ENCODE measurements at regions not wholly inside any gene's neighbourhood (a gene's known extent, or its start where the extent isn't known, plus 50 kb on each side); places are given as distances from the start of the nearest gene placed in this dataset.
"Not testable (repeated sequence)": the region's sequence is repeated elsewhere in the genome, so short reads cannot be mapped to it uniquely, and the experiment has no call there.

DNA sequence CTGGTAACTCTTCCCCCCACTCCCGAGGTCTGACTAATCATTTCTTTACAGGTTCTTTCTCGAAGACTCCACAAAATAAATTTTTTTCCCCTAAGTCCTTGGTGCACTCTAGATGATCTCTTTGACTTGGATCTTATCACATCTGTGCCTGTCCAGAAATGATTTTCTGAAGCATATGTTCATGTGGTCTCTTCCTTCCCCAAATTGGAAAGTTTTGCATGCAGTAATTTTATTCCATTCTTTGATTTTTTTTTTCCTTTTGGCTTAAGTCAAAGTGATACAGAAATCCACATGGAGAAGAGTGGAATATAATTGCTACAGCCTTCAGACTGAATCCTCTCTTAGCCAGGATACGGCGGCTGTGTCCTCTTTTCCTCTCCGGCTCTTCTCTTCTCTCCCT, 213.3 kb downstream of the BMP4 start:
- DNase-seq (ENCODE audit: low read depth in 2 of 2), result no peak

DNA sequence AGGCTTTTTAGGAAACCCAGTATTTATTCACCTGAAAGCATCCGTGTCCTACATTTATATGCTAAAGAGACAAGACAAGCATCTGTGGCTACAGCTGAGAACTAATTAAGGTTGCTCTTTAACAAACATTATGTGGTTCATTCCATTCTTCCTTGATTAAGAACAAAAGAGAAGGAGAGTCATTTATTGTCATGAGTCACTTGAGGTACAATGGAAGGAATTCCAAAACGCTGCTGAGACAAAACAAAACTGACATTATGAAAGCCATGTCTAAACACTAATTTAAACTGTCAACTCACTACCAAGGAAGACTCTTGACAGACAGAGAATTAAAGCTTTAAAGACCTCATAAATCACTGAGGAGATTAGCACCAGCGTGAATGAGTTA, 214.4 kb downstream of the BMP4 start:
- DNase-seq (ENCODE audit: low read depth in 2 of 2), result no peak

DNA sequence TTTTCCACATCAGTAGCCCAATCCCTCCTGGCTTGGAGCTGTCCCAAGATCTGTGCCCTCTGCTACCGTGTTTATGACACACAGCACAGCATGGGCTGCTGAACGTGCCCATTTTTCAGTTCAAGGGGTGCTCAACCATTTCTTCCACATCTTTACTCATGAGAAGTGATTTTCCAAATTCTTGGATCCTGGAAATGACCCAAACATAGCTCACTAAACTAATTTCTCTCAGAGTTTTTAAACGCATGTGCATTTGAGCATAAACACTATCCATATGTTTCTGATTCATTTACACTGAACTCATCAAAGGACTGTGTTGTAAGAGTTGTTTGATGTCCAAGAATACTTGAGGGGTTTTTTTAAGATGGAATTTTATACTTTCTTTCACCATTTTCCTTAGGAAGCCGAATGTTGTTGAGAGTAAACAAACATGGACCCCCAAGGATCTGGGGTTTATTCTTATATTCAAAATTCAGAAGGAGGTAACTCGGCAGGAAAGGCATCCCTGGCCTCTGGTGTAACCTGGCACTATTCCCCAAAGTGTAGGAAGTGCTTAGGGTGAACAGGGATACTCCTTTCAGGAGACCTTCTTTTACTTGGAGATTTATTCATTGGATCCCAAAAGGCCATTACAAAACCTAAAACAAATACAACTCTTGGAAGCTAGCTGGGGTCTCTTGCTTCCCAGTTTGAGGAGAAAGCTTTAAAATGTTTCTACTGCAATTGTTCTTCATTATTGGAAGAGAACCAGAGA, 215.0 kb downstream of the BMP4 start:
- no peak for DNase-seq (ENCODE audit: low read depth in 2 of 2)

DNA sequence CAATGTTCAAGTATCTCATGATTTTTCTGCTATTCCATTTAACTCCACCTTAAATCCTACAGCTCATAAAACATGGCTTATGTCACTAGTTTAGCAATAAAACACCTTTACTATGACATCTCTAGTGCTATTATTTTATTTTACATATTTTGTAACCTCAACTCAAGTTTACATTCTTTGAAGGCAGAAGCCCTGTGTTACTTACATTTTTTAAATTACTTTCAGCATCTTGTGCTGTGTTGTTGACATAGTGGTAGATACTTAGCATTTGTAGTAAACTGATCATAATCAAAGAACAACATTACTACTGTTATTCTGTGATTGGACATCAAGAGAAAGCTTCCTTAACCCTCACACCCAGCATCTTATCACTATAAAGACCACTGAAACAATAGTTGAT, 216.1 kb downstream of the BMP4 start:
- DNase-seq (ENCODE audit: low read depth in 2 of 2), result no peak

DNA sequence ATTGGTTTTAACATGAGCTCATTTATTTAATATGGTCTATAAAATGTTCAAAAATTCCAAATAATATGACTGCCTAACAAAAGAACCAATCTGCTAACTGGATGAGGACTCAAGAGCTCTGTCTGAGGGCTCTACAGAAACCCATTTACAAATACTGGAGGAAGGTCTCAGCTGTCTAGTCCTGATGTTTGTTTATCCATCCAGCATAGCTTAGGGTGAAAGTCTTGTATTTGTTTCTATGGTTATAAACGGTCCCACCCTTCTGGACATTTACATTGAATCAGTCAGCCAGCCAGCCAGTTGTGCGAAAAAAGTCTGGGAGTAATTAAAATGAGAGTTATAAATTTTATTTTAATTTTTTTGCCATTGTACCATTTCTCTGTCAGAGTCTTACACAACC, 220.7 kb downstream of the BMP4 start:
- DNase-seq (ENCODE audit: low read depth in 2 of 2), result no peak

DNA sequence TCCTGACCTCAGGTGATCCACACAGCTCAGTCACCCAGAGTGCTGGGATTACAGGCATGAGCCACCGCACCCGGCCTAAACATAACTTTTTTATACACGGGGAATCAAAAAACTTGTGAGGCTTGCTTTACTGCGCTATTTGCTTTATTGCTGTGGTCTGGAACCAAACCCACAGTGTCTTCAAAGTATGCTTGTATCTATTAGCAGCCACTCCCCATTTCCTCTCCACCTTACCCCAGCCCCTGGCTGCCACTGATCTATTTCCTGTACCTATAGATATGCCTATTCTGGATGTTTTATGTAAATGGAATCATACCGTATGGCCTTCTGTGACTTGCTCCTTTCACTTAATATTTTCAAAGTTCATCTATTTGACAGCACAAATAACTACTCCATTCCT, 233.4 kb downstream of the BMP4 start:
- no peak for DNase-seq (ENCODE audit: low read depth in 2 of 2)

DNA sequence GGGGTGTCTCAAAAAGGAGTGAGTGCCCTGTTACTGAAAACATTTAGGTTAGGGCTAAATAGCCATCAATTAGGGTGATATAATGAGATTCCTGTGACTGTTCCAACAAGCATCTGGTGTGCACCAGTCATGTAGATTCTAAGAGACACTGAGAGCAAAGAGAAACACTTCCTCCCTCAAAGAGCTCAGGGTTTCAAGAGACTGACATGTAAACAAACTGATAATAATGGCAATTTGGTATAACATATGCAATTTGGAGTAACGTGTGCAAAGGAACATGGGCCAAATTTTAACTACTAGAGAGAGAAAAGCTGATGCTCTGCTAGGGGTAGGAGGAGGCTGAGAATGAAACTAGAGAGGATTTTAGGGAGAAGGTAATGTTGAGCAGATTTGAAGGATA, 237.1 kb downstream of the BMP4 start:
- DNase-seq (ENCODE audit: low read depth in 2 of 2), result no peak

DNA sequence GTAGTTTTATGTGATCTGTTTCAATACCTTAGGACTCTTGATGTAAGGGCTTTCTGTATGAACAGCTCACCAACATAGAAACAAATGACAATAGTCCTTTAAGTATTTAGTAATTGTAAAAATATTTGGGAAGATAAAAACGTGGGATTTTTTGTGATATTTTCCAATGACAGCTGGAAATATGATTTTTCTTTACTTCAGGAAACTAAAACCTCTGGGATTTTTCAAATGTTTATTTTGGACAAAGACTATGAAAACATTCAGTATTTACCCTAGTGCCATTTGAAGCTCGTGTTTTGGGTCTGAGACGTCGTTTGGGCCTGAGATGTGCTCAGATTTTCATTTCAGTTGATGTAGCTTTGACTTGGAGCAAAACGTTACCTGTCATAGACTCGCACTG, 240.0 kb downstream of the BMP4 start:
- DNase-seq (ENCODE audit: low read depth in 2 of 2), result no peak

DNA sequence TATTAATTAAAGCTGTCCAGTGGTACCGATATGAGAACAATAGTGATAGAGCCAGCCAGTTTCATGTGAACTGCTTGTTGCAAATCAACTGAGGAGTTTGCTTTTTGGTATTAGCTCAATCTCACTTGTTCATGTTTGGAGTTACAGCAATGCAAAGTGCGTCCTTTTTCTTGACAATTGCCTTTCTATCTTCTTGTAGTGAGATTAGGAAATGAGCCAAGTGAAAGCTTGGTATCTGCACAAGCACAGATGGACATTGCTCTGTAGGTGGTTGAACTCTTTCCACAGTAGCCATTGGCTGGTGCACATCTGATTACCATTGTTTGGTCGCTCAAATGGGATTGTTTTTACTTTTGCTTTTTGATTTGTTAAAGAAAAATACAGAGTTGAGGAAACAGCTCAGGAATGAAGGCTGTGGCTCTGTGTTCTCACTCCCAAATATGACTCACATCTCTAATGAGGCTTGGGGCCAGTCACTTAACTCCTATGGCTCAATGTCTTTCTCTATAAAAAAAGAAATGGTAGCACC, 241.4 kb downstream of the BMP4 start:
- DNase-seq (ENCODE audit: low read depth in 2 of 2), result no peak

DNA sequence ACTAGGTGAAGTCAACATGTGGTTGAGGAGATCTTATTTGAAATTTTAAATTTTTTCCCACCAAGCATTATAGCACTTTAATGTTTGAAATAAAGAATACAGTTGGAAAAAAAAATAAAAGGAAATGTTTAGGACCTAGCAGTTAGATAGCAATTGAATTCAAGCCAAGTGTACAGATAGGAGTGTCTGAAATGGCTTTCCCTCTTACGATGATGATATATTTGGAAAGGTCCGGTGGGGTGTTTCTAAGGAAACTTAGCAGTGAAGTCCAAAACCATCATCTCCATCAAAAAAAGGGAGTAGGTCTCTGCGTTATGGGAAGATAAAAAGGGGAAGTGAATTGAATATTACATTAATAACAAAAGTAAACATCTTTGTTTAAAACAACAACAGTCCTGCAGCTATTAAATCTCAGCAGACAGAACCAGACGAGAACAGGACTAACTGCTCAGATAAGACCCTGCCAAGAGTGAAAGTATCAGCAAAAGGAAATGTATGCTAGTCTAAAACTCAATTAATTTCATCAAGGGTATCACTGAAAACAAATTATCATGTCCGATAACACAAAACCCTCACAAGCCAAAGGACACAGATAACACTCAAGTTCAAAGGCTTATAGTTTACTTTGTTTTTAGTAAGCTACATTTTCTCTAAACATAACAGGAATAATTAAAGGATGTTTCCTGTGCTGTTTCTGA, 242.0 kb downstream of the BMP4 start:
- no peak for DNase-seq (ENCODE audit: low read depth in 2 of 2)

DNA sequence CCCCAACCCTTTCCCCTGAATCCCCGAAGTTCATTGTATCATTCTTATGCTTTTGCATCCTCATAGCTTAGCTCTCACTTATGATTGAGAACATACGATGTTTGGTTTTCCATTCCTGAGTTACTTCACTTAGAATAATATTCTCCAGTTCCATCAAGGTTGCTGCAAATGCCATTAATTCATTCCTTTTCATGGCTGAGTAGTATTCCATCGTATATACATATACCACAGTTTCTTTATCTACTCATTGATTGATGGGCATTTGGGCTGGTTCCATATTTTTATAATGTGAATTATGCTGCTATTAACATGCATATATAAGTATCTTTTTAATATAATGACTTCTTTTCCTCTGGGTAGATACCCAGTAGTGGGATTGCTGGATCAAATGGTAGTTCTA, 243.7 kb downstream of the BMP4 start:
- not testable (repeated sequence) for DNase-seq (ENCODE audit: low read depth in 2 of 2)

DNA sequence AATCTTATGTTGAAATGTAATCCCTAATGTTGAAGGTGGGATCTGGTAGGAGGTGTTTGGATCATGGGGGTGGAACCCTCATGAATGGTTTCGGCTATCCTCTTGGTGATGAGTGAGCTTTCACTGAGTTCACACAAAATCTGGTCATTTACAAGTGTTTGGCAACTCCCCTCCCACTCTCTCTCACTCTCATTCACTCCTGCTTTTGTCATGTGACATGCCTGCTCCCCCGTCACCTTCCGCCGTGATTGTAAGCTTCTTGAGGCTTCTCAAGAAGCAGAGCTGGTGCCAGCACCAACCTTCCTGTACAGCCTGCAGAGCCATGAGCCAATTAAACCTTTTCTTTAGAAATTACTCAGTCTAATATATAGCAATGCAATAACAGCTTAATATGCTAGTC, 245.4 kb downstream of the BMP4 start:
- no peak for DNase-seq (ENCODE audit: low read depth in 2 of 2)

DNA sequence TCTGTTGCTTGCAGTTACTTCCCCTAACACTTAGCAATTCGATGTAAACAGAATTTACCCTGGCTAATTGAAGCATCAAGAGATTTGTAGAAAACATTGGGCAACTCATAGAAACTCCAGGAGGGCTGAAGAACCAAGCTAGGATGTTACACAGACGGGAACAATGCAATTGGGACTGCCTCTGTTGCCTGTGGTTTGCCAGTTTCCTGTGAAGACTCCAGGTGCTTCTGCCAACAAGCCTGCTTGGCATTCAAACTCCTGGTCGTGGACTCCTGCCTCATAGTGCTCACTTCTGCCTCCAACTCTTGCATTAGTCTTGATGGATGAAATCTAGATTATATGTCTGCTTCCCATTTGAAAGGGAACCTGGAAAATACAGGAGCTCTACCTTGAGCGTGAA, 246.0 kb downstream of the BMP4 start:
- no peak for DNase-seq (ENCODE audit: low read depth in 2 of 2)

DNA sequence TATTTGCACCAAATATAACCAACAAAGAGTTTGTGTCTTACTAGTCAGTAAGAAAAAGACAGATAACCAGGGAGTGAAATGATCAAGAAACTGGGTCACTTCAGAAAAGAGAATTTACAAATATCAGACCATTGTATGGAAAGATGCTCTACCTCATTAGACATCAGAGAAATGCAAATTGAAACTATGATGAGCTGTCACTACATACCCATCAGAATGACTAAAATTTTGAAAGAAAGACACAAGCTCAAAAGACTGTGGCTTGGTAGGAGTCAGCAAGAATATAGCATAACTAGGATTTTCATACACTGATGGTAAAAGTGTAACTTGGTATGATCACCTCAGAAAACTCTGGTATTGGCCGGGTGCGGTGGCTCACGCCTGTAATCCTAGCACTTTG, 247.2 kb downstream of the BMP4 start:
- no peak for DNase-seq (ENCODE audit: low read depth in 2 of 2)

DNA sequence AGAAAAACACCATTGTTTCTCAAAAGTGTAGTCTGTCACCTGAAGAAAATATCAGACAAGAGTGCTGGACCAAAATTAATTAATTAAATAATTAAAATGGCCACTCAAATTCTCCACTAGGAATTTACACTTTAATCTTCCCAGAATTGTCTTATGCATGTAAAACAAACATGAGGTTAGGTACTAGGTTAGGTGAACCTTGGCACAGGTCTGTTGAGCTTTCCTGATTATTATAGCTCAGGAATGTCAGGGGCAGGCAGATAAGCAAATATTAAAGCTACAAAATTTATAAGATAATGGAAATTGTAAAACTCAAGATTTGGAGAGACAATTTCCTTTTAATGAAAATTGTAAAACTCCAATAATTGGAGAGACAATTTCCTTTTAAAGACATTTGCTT, 253.2 kb downstream of the BMP4 start:
- DNase-seq (ENCODE audit: low read depth in 2 of 2), result no peak

DNA sequence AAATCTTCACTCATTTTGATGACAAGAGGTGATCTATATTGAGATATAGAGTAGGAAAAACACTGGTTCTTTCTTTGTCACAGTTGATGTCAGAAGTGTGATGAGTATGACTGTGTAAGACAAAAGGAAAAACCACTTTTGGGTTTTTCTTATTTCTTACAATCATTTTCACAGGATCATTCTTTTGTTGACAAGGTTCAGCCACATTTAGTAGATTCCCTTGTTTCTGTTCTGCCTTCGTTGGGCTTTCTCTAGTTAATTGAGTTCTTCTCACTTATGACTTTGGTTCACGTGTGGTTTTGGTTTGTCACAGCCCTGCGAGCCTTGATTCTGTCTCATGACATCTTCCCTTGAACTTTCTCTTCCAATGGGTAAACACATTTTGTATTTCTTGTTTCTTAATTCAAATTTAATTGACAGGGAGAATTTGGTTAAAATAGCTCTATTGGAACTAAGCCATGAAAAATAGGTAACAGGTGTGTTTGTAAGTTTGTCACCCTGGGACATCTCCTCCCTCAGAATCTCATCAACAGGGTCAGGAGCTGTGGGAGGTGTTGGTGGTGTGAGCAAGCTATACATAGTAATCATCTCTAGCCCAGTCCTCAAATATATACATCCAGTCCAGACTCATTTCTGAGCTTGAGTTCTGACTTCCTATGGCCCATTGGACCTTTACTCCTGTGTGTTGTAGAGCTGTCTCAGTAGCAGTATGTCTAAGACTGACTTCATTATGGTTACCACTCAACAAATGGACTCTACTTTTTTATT, 255.3 kb downstream of the BMP4 start:
- DNase-seq (ENCODE audit: low read depth in 2 of 2), result no peak

DNA sequence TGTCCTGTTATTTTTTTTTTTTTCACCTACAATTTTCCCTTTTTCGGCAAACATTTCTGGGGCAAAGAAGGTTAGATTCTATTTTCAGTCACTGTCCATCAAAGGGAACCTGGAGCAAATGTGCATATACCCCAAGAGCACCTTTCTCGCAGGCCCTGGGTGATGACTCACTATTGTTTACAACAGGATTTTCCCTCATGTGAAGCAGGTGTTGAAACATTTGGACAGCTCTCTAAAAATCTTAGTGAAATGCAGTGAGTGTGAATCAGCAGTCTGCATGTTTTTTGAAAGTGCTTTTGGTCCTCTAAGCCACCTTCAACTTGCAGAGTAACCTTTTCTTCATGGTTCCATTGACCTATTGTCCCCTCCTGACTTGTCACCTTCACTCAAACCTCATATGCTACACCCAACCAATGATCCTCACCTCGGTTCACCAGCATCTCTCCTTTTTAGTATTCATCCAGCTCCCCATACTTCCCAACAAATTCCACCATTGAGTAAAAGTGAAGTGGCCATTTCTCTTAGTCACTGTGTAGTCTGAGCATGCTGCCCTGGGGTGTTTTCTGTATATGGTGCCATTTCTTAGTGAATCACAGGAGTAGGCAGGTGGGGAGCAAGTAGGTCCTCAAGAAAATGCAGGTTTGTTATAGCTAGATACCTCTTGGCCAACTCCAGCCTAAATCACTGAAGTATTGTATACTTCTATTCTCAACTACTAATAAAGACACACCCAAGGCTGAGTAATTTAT, 260.2 kb downstream of the BMP4 start:
- DNase-seq (ENCODE audit: low read depth in 2 of 2), result no peak

DNA sequence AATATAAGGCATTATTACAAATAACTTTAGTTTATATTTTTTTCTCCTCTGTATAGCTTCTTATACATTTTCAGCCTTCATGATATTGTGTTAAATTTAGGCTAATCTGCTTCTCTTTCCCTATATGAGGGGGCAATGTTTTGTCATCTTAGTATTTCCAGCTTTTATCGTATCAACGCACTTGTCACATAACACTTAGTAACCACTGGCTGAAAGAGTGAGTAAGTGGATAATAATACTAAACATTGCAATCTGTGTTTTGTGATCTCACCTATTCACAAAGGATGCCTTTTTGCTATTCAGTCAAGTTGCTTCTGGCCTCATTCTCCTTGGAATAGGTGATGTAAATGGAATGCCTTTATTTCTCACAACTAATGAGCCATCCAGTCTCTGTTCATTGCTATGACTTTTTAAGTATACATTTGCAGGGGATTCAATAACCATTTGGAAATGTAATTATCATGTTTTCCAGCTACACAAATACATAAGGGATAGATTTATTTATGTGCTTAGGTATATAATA, 260.9 kb downstream of the BMP4 start:
- no peak for DNase-seq (ENCODE audit: low read depth in 2 of 2)

DNA sequence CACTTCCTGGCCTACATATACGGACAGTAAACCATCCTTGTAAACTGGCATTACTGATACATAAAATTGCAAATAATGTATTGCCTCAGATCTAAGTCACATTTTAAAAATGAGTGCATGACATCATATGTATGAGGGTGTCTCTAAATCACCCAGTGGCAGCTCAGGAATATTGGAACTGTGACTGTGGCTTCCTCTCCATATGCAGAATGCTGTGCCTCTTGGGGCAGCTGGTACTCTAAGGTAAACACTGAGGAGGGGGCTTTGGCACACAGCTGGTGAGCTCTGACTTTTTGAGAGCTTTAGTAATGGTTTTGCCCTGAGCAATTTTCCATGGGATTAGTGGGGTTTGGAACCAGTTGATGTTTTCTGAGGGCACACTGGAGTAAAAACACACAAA, 263.7 kb downstream of the BMP4 start:
- DNase-seq (ENCODE audit: low read depth in 2 of 2), result no peak

DNA sequence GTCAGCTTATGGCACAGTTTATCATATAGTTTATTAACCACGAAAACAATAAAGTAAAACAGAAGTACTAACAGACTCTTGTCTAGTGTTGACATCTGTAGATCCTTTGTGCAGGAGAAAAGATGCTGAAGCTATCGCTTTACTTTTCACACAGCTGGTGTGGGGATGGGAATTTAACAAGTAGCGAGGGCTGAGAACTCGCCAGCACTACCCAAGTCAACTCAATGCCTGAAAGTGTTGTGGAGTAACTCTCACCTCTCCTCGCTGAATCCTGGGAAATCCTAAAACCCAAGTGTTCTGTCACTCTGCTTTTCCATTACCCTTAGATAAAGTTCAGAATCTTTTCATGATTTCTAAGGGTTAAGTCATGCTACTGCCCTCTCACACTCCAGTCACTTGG, 264.2 kb downstream of the BMP4 start:
- no peak for DNase-seq (ENCODE audit: low read depth in 2 of 2)

DNA sequence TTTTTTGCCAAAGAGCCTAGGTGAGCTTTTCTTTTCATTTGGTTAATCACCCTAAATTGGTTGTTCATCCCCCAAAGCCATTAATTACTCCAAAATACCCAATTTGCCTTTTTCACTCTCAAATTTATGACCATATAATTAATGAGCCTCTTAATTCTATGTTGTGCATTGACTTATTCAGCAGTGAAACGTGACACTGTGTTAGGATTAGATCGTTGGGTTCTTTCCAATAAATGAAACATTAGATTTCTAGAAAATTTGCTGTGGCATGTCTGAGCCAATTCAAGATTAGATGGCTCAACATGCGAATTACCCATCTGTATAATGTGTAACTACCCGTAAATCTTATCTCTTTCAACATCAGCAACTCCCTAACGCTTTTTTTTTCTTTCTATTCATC, 273.4 kb downstream of the BMP4 start:
- DNase-seq (ENCODE audit: low read depth in 2 of 2), result no peak

DNA sequence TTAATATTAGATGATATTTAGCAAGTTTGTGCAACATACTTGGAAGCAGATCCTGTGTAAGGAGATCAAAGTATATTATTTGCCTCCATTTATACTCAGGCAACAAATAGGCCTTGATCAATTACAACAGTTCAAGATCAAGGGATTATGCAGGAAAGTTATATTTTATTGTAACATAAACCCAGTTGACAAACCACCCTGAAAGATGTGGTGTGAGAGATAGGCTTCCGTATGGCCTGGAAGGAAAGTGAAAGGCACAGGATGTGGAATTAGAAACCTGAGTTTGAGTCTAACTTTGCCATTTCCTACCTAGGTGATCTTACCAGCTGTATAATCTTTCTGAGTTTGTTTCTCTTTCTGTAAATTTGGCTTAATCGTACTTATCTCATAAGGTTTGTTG, 284.1 kb downstream of the BMP4 start:
- DNase-seq (ENCODE audit: low read depth in 2 of 2), result no peak

Data from stimulated activated CD4-positive, alpha-beta T cell treated with anti-CD3 and anti-CD28 coated beads, Interleukin-1b, Interleukin-23, amount 100 ng/mL, for 4 hours (primary cell).